Esophagus squamous epithelium (tissue), 5 donors: ENCODE measurements at regions not wholly inside any gene's neighbourhood (a gene's known extent, or its start where the extent isn't known, plus 50 kb on each side); places are given as distances from the start of the nearest gene placed in this dataset.

Source experiments
- DNase-seq: peaks from one replicate; lab custom pipeline; 2025; lab: John Stamatoyannopoulos, UW
- H3K27ac ChIP-seq, 4 donors: fragments of 200-600 bp; sonication (generic); one replicate each; pipeline ENCODE4 v1.5.1; 2016 to 2019; ENCODE audit warnings: mild to moderate bottlenecking in 1 of 4
- H3K27me3 ChIP-seq, 4 donors: fragments of 200-600 bp; sonication (generic); 1 replicate in 3 of 4; 2 replicates in 1 of 4; pipeline versions ENCODE4 v1.5.1 to v1.6.0; 2017 to 2021; ENCODE audit warnings: antibody characterized with exemption in 1 of 4
- H3K36me3 ChIP-seq, 3 donors: fragments of 200-600 bp; sonication (generic); one replicate each; pipeline ENCODE4 v1.5.1; 2016 to 2019
- H3K4me1 ChIP-seq, 3 donors: fragments of 200-600 bp; sonication (generic); one replicate each; pipeline ENCODE4 v1.5.1; 2017 to 2019
- H3K4me3 ChIP-seq, 4 donors: fragments of 200-600 bp; sonication (generic); 1 replicate in 3 of 4; 2 replicates in 1 of 4; pipeline ENCODE4 v1.5.1; 2016 to 2019; ENCODE audit warnings: mild to moderate bottlenecking in 2 of 4, moderate library complexity in 1 of 4
- H3K9me3 ChIP-seq, 3 donors: fragments of 200-600 bp; sonication (generic); one replicate each; pipeline ENCODE4 v1.5.1; 2016 to 2019
- POLR2A ChIP-seq, 4 donors: fragments of 450-650 bp; IDR thresholded peaks; one replicate each; pipeline ENCODE4 v1.6.1; 2017; ENCODE audit warnings: antibody characterized with exemption in 4 of 4, mild to moderate bottlenecking in 4 of 4, moderate library complexity in 3 of 4
- WGBS, 2 donors: methylation state at CpG; one replicate each; pipeline ENCODE4 v1.1.5; 2018; 5-methylcytosine and 5-hydroxymethylcytosine counted together
- intact Hi-C: fragments of 100-400 bp; cut with DNase I; formaldehyde crosslinking; loops from one replicate; pipeline ENCODE4 v1.15.0; 2022
- TF ChIP-seq, protein P1 (sequence below), 6 experiments: fragments of 450-650 bp in 4 of 6; fragments of 200-600 bp in 2 of 6; sonication (generic) in 2 of 6; IDR thresholded peaks; one replicate each; pipeline ENCODE4 v1.5.1; 2016 to 2019; ENCODE audit warnings: antibody characterized with exemption in 6 of 6, mild to moderate bottlenecking in 4 of 6, moderate library complexity in 4 of 6
- donor health status: DM: yes; HTN: yes; CAD: no.

DNA sequence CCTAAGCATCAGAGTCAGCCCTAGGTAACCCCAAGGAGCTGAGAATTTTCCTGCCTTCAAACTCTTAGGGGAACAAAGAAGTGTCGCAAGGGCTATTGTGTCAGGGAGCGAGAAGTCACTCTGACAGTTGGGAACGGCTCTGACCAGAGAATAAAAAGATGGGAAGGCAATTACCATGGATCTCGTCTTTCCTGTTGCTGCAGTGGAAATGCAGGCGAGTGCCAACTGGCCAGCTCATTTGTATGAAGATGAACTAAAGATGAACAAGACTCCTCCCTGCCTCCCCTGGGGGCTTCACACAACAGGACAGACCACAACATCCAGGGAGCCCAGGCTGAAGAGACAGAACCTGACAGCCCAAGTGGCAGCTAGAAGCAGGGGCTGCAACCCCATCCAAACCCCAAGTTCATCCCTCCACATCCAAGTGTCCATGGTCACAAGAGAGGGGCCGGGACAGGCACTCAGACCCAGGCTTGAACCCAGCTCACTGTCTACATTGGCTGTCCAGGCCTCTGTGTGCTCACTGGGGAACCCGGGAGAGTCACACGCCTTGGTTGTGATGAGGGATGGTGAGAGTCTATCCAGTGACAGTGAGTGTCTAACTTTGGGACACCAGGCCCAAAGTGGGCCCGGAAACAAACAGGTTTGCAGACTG, 322.4 kb downstream of the BCL11B start:
- peaks cover 19 to 73% (median 55%) of the 10 kb centered on the region in 3 donors for H3K4me1 ChIP-seq
- TF ChIP-seq POLR2A (IDR thresholded peaks at IDR 0.05), result no peak
- TF ChIP-seq, protein P1, sequence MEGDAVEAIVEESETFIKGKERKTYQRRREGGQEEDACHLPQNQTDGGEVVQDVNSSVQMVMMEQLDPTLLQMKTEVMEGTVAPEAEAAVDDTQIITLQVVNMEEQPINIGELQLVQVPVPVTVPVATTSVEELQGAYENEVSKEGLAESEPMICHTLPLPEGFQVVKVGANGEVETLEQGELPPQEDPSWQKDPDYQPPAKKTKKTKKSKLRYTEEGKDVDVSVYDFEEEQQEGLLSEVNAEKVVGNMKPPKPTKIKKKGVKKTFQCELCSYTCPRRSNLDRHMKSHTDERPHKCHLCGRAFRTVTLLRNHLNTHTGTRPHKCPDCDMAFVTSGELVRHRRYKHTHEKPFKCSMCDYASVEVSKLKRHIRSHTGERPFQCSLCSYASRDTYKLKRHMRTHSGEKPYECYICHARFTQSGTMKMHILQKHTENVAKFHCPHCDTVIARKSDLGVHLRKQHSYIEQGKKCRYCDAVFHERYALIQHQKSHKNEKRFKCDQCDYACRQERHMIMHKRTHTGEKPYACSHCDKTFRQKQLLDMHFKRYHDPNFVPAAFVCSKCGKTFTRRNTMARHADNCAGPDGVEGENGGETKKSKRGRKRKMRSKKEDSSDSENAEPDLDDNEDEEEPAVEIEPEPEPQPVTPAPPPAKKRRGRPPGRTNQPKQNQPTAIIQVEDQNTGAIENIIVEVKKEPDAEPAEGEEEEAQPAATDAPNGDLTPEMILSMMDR (IDR thresholded peaks at IDR 0.05), result no peak
- 35 to 50% methylated on average over 6 to 7 of the region's 9 CpGs for WGBS, 2 donors
- no peak for DNase-seq
- H3K27ac ChIP-seq, result peak overlapping the region in 2 of 4 donors; percentile 21 to 42
- no peaks in the 10 kb centered on the region for H3K9me3 ChIP-seq
- intact Hi-C loops, result no loop called here
- no peaks in the 10 kb centered on the region for H3K27me3 ChIP-seq
- H3K36me3 ChIP-seq, result no peaks in the 10 kb centered on the region
- H3K4me3 ChIP-seq, result no peak overlapping the region

DNA sequence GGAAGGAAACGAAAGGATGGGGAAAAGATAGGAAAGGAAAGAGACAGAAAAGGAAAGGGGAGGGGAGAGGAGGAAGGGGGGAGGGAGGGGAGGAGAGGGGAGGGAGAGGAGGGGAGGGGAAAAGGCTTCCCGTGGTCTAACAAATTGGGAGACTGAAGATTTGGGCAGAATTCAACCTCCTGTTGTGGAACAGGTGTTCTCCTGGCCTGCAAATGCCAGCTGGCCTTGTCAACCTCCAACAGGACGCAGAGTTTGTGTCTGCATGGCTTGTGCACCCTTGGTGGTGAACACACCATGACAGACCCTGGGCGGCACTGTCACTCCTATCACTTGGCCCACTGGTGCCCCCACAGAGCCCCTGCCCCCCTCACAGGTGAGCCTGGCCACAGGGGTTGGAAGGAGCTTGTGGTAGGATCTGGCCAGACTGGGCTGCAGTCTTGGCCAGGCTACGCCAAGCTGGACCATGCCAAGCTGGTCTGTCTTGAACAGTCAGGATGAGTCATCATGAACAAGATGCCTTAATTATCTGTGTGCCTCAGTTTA, 321.6 kb downstream of the BCL11B start:
- Histone ChIP-seq H3K27me3 (no peaks in the 10 kb centered on the region), H3K9me3 (no peaks in the 10 kb centered on the region), H3K4me3 (no peak overlapping the region), H3K27ac (no peak overlapping the region), H3K4me1 (peaks cover 19 to 79% (median 55%) of the 10 kb centered on the region in 3 donors), H3K36me3 (no peaks in the 10 kb centered on the region)
- TF ChIP-seq, protein P1 (IDR thresholded peaks at IDR 0.05), result no peak
- no peak for TF ChIP-seq POLR2A (IDR thresholded peaks at IDR 0.05)
- no peak for DNase-seq
- 56 to 67% methylated on average over 3 to 4 of the region's 5 CpGs for WGBS, 2 donors
- intact Hi-C loops, result no loop called here

DNA sequence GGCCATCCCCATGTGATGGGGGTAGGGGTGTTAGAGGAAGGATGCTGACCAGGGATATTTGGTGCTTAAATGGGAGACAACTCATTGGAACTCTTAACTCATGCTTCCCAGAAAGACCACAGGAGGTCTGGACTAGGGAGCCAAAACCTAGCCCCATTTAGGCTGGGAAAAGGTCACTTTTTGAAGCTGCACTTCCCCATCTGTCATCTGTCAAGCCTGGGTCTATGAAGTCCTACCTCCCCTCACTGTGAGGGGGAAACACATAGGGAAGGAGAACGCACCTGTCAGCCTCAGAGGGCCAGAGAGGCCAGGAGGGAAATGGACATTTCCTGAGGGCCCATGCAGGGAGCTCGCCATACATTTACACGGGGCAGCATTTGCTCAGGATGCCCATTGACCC, 321.0 kb downstream of the BCL11B start:
- Histone ChIP-seq H3K4me3 (no peak overlapping the region), H3K27me3 (no peaks in the 10 kb centered on the region), H3K9me3 (no peaks in the 10 kb centered on the region), H3K4me1 (peaks cover 19 to 73% (median 55%) of the 10 kb centered on the region in 3 donors), H3K36me3 (no peaks in the 10 kb centered on the region), H3K27ac (no peak overlapping the region)
- no peak for TF ChIP-seq POLR2A (IDR thresholded peaks at IDR 0.05)
- TF ChIP-seq, protein P1 (IDR thresholded peaks at IDR 0.05), result no peak
- 88 to 89% methylated on average over 3 of the region's 3 CpGs for WGBS, 2 donors
- intact Hi-C loops, result no loop called here
- DNase-seq, result no peak

DNA sequence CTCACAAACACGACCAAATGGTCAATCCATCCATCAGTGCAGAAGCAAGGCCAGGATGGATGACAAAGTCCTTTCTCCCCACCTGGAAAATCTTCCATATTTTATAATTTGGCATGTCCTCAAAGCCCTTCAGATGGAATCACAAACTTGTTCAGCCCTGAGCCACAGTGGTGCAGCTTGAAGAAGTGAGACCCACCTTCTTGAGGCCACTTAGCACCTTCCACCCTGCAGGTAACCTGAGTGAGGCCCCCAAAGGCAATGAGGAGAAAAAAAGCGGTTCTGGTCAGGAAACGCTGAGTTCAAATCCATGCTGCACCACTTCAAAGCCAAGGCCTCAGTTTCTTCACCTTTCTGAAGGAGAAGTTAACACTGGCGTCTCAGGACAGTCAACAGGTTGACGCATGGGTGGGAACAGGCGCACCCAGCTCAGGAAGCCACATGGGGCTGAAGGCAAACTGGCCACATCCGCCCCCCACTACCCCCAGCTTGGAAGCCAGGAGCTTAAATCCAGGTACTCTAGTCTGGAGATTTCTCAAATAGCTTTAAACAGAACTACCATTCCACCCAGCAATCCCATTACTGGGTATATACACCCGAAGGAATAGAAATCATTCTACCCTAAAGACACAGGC, 320.4 kb downstream of the BCL11B start:
- Histone ChIP-seq H3K36me3 (no peaks in the 10 kb centered on the region), H3K27me3 (no peaks in the 10 kb centered on the region), H3K4me3 (no peak overlapping the region), H3K9me3 (no peaks in the 10 kb centered on the region), H3K27ac (no peak overlapping the region), H3K4me1 (peaks cover 19 to 70% (median 51%) of the 10 kb centered on the region in 3 donors)
- 69 to 97% methylated on average over 5 to 7 of the region's 8 CpGs for WGBS, 2 donors
- intact Hi-C loops, result no loop called here
- DNase-seq, result no peak
- TF ChIP-seq, protein P1 (IDR thresholded peaks at IDR 0.05), result no peak
- TF ChIP-seq POLR2A (IDR thresholded peaks at IDR 0.05), result no peak
